Astrocyte (in vitro differentiated cells and primary cell): ENCODE measurements at regions not wholly inside any gene's neighbourhood (a gene's known extent, or its start where the extent isn't known, plus 50 kb on each side); places are given as distances from the start of the nearest gene placed in this dataset.

Experiments
- DNase-seq: peaks from one replicate; pipeline ENCODE4 v3.0.0-alpha.2; 2010; ENCODE audit warnings: low read depth
- FAIRE-seq: peaks from 2 replicates; lab custom pipeline; 2011; peaks lifted over from hg19 to GRCh38; lab: Jason Lieb, UNC
- H2AFZ ChIP-seq: 2 replicates; pipeline ENCODE4 v1.6.0; 2012; ENCODE audit warnings: low read depth, low read length, inconsistent platforms
- H3K27ac ChIP-seq: 2 replicates; pipeline ENCODE4 v1.5.1; 2011; ENCODE audit warnings: low read depth, low read length, inconsistent platforms
- H3K27me3 ChIP-seq: 2 replicates; pipeline ENCODE4 v1.6.0; 2011; ENCODE audit warnings: low read length, inconsistent platforms; ENCODE audit not compliant: insufficient read depth
- H3K36me3 ChIP-seq: 2 replicates; pipeline ENCODE4 v1.5.1; 2011; ENCODE audit warnings: low read length, inconsistent platforms; ENCODE audit not compliant: insufficient read depth
- H3K4me1 ChIP-seq: 2 replicates; pipeline ENCODE4 v1.5.1; 2011; ENCODE audit warnings: low read length, inconsistent platforms; ENCODE audit not compliant: insufficient read depth
- H3K4me2 ChIP-seq: 2 replicates; pipeline ENCODE4 v1.6.0; 2012; ENCODE audit warnings: low read length, inconsistent platforms
- H3K4me3 ChIP-seq: 2 replicates; pipeline ENCODE4 v1.5.1; 2011; ENCODE audit warnings: low read depth, mild to moderate bottlenecking, low read length, inconsistent platforms; ENCODE audit not compliant: insufficient read depth
- H3K79me2 ChIP-seq: 2 replicates; pipeline ENCODE4 v1.6.0; 2012; ENCODE audit warnings: mild to moderate bottlenecking, low read length, inconsistent platforms; ENCODE audit not compliant: insufficient read depth
- H3K9ac ChIP-seq: 2 replicates; pipeline ENCODE4 v1.6.0; 2012; ENCODE audit warnings: mild to moderate bottlenecking, low read length, inconsistent platforms
- H3K9me3 ChIP-seq: 2 replicates; pipeline ENCODE4 v1.5.1; 2012; ENCODE audit warnings: low read depth, mild to moderate bottlenecking, low read length, inconsistent platforms; ENCODE audit not compliant: insufficient read depth
- H4K20me1 ChIP-seq: 2 replicates; pipeline ENCODE4 v1.6.0; 2012; ENCODE audit warnings: low read length, inconsistent platforms; ENCODE audit not compliant: insufficient read depth
- H3K27ac Mint-ChIP-seq: one replicate; pipeline ENCODE4 v1.8.0; 2021; ENCODE audit warnings: mild to moderate bottlenecking, mixed read lengths; ENCODE audit not compliant: unreplicated experiment
- H3K27me3 Mint-ChIP-seq: one replicate; pipeline ENCODE4 v1.8.0; 2021; ENCODE audit warnings: low read depth, mixed read lengths; ENCODE audit not compliant: unreplicated experiment
- H3K36me3 Mint-ChIP-seq: one replicate; pipeline ENCODE4 v1.8.0; 2021; ENCODE audit warnings: low read depth, mixed read lengths; ENCODE audit not compliant: unreplicated experiment
- H3K4me1 Mint-ChIP-seq: one replicate; pipeline ENCODE4 v1.8.0; 2021; ENCODE audit warnings: low read depth, mixed read lengths; ENCODE audit not compliant: unreplicated experiment
- H3K4me3 Mint-ChIP-seq: one replicate; pipeline ENCODE4 v1.8.0; 2021; ENCODE audit warnings: mild to moderate bottlenecking, moderate library complexity, mixed read lengths; ENCODE audit not compliant: unreplicated experiment
- H3K9me3 Mint-ChIP-seq: one replicate; pipeline ENCODE4 v1.8.0; 2021; ENCODE audit warnings: mild to moderate bottlenecking, mixed read lengths; ENCODE audit not compliant: unreplicated experiment
- EZH2 ChIP-seq: IDR thresholded peaks from 2 replicates; pipeline ENCODE4 v1.6.1; 2012; ENCODE audit warnings: mild to moderate bottlenecking, low read length, inconsistent platforms; ENCODE audit not compliant: insufficient read depth
- TF ChIP-seq, protein P1 (sequence below): IDR thresholded peaks from 2 replicates; pipeline ENCODE4 v1.5.1; 2011; ENCODE audit warnings: low read depth, mild to moderate bottlenecking, inconsistent platforms, low read length, moderate library complexity; ENCODE audit not compliant: insufficient read depth

DNA sequence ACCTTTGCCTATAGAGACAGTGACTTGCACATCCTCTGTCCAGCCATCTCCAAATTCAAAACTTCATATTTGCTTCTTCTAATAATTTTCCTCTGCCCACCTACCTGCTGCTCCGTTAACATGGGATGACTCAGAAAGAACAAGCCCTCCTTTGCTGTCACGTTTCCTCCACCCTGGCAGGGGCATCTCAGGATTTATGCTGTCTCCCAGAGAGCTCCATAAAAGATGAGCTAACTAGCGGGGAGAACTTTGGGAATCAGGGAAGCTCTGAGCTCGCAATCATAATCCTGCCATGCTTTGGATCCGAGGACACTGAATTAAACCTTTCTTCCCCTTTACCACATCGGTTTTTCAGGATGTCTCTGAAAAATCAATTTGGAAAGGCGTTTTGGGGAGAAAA is 78.4 kb upstream of the FSTL4 start:
- Histone ChIP-seq H3K9ac (no peak overlapping the region), H3K79me2 (no peaks in the 10 kb centered on the region), H3K9me3 (no peaks in the 10 kb centered on the region), H3K36me3 (no peaks in the 10 kb centered on the region), H3K4me3 (no peak overlapping the region), H3K27me3 (peaks cover 8% of the 10 kb centered on the region), H3K27ac (no peak overlapping the region), H2AFZ (no peak overlapping the region), H4K20me1 (no peaks in the 10 kb centered on the region), H3K4me2 (no peak overlapping the region), H3K4me1 (no peaks in the 10 kb centered on the region)
- Mint-ChIP-seq H3K36me3 (no peaks in the 10 kb centered on the region), H3K27me3 (peaks cover 33% of the 10 kb centered on the region), H3K27ac (no peak overlapping the region), H3K4me1 (peaks cover 14% of the 10 kb centered on the region), H3K9me3 (peaks cover 8% of the 10 kb centered on the region), H3K4me3 (no peak overlapping the region)
- DNase-seq = no peak
- no peak for FAIRE-seq
- TF ChIP-seq EZH2 = no peak
- TF ChIP-seq, protein P1, sequence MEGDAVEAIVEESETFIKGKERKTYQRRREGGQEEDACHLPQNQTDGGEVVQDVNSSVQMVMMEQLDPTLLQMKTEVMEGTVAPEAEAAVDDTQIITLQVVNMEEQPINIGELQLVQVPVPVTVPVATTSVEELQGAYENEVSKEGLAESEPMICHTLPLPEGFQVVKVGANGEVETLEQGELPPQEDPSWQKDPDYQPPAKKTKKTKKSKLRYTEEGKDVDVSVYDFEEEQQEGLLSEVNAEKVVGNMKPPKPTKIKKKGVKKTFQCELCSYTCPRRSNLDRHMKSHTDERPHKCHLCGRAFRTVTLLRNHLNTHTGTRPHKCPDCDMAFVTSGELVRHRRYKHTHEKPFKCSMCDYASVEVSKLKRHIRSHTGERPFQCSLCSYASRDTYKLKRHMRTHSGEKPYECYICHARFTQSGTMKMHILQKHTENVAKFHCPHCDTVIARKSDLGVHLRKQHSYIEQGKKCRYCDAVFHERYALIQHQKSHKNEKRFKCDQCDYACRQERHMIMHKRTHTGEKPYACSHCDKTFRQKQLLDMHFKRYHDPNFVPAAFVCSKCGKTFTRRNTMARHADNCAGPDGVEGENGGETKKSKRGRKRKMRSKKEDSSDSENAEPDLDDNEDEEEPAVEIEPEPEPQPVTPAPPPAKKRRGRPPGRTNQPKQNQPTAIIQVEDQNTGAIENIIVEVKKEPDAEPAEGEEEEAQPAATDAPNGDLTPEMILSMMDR = no peak

DNA sequence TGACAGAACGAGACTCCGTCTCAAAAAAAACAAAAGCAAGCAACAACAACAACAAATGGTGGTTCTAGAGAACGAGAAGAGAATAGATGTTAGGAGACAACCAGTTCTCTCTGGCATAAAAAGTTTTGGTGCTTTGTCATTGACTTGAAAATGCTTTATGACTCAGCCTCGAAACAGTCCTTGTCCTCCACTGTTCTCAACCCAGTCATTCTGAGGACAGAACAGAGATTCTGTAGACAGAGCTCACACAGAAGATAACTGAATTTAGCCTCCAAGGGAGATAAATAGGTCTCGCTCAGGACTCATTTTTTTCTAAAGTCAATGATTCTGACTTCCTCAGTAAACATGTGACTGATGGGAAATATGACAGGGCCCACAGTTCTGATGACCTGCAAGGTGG is 76.0 kb upstream of the FSTL4 start:
- no peaks in the 10 kb centered on the region for H3K36me3 ChIP-seq
- peaks cover 6% of the 10 kb centered on the region for H3K27me3 ChIP-seq
- Mint-ChIP-seq H3K4me1 (peaks cover 14% of the 10 kb centered on the region), H3K27ac (no peak overlapping the region), H3K36me3 (no peaks in the 10 kb centered on the region), H3K9me3 (peaks cover 5% of the 10 kb centered on the region), H3K27me3 (peaks cover 39% of the 10 kb centered on the region), H3K4me3 (no peak overlapping the region)
- no peaks in the 10 kb centered on the region for H3K9me3 ChIP-seq
- H3K27ac ChIP-seq = no peak overlapping the region
- no peaks in the 10 kb centered on the region for H3K79me2 ChIP-seq
- no peak overlapping the region for H3K4me2 ChIP-seq
- H2AFZ ChIP-seq = no peak overlapping the region
- DNase-seq = peak; percentile 40
- no peak for FAIRE-seq
- no peaks in the 10 kb centered on the region for H4K20me1 ChIP-seq
- H3K4me3 ChIP-seq = no peak overlapping the region
- no peaks in the 10 kb centered on the region for H3K4me1 ChIP-seq
- H3K9ac ChIP-seq = no peak overlapping the region
- TF ChIP-seq, protein P1 = no peak
- TF ChIP-seq EZH2 = no peak

DNA sequence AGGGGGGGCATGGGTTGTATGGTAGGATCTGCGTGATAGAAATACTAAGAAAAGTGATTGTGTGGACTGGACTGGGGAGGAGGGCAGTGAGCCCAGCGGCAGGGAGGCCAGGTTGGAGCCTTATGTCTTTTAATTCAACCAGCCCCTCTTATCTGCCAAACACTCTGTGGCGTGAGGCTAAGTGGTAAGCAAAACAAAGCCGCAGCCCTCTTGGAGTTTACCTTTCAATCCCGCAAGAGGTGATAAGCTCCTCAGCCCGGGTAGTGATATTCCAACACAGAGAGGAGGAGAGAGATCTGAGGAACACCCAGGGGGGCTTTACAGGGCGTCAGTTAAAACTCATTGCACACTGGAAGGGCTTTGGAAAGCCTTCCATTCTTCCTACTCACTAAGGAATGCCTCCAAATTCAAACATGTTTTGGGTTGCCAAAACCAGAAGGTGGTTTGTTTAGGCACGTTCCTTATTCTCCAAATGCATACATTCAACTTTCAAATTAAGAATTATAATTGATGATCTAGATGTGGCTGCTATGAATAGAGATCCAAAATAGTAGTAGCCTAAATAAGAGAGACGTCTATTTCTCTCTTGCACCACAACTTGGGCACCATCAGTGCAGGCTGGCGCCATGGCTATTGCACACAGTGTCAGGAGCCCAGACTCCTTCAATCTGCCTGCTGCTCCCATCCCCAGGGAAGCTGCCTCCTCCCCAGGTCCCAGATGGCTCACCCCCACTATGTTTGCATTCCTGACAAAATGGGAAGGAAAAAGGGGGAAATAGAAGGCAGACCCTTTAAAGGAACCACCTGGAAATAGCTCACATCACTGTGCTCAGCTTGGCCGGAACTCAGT is 75.1 kb upstream of the FSTL4 start:
- Histone ChIP-seq H3K27me3 (peaks cover 6% of the 10 kb centered on the region), H3K4me3 (no peak overlapping the region), H2AFZ (no peak overlapping the region), H3K4me2 (no peak overlapping the region), H3K27ac (no peak overlapping the region), H3K36me3 (no peaks in the 10 kb centered on the region), H3K79me2 (no peaks in the 10 kb centered on the region), H3K4me1 (no peaks in the 10 kb centered on the region), H3K9ac (no peak overlapping the region), H3K9me3 (no peaks in the 10 kb centered on the region), H4K20me1 (no peaks in the 10 kb centered on the region)
- TF ChIP-seq, protein P1 = no peak
- TF ChIP-seq EZH2 = no peak
- Mint-ChIP-seq H3K9me3 (peaks cover 3% of the 10 kb centered on the region), H3K27me3 (peaks cover 36% of the 10 kb centered on the region), H3K4me1 (peaks cover 14% of the 10 kb centered on the region), H3K4me3 (no peak overlapping the region), H3K27ac (no peak overlapping the region), H3K36me3 (no peaks in the 10 kb centered on the region)
- no peak for DNase-seq
- no peak for FAIRE-seq
